Endothelial cell of umbilical vein (primary cell): ENCODE measurements at regions not wholly inside any gene's neighbourhood (a gene's known extent, or its start where the extent isn't known, plus 50 kb on each side); places are given as distances from the start of the nearest gene placed in this dataset.

Experiments used
- CTCF ChIP-seq, 2 donors: IDR thresholded peaks; 1 replicate in 1 of 2; 2 replicates in 1 of 2; pipeline ENCODE4 v1.5.1; 2011; ENCODE audit warnings: low read length in 2 of 2, mild to moderate bottlenecking in 2 of 2, moderate library complexity in 2 of 2, control low read depth in 1 of 2, inconsistent platforms in 1 of 2, low read depth in 1 of 2; ENCODE audit not compliant: insufficient read depth in 1 of 2; ENCODE audit errors: extremely low read depth in 1 of 2
- EZH2 ChIP-seq: IDR thresholded peaks from 2 replicates; pipeline ENCODE4 v1.6.1; 2012; ENCODE audit warnings: borderline replicate concordance, low read depth, mild to moderate bottlenecking, moderate library complexity, low read length, inconsistent platforms; ENCODE audit not compliant: severe bottlenecking
- FOS ChIP-seq: IDR thresholded peaks from 2 replicates; pipeline ENCODE4 v1.6.1; 2011; ENCODE audit warnings: mild to moderate bottlenecking, low read length, moderate library complexity, borderline replicate concordance; ENCODE audit not compliant: insufficient read depth
- MAX ChIP-seq: IDR thresholded peaks from 2 replicates; pipeline ENCODE4 v1.6.1; 2011; ENCODE audit not compliant: insufficient read depth, insufficient read length
- MYC ChIP-seq: IDR thresholded peaks from one replicate; pipeline ENCODE4 v1.6.1; 2011; ENCODE audit warnings: mild to moderate bottlenecking, low read depth, low read length
- POLR2A ChIP-seq: IDR thresholded peaks from 2 replicates; pipeline ENCODE4 v1.6.1; 2012; ENCODE audit warnings: low read depth, mild to moderate bottlenecking, control low read depth, low read length
- POLR2AphosphoS5 ChIP-seq: IDR thresholded peaks from 2 replicates; pipeline ENCODE4 v1.6.1; 2012; ENCODE audit warnings: low read depth, mild to moderate bottlenecking, control low read depth, low read length, moderate library complexity; ENCODE audit not compliant: insufficient read depth

- TF ChIP-seq EZH2 (no peak), POLR2A (no peak), CTCF (IDR thresholded peaks at IDR 0.05; ENCODE audit: extremely low read depth in 1 of 2, insufficient read depth in 1 of 2, low read depth in 1 of 2, low read length in 2 of 2) (no peak), POLR2AphosphoS5 (no peak), FOS (no peak), MAX (no peak), MYC (no peak)
Observed at GRCh38 chr9:23314247-23314646, 511.8 kb downstream of the ELAVL2 start.
